Nephron progenitor cell (in vitro differentiated cells): ENCODE measurements at regions not wholly inside any gene's neighbourhood (a gene's known extent, or its start where the extent isn't known, plus 50 kb on each side); places are given as distances from the start of the nearest gene placed in this dataset.

Experiments used
- DNase-seq: peaks from one replicate; pipeline ENCODE4 v3.0.0; 2021
- H3K27ac Mint-ChIP-seq: 2 replicates; pipeline ENCODE4 v1.8.0; 2021; ENCODE audit warnings: mild to moderate bottlenecking, moderate library complexity, mixed read lengths
- H3K27me3 Mint-ChIP-seq: 2 replicates; pipeline ENCODE4 v1.8.0; 2021; ENCODE audit warnings: mild to moderate bottlenecking, low read depth, mixed read lengths; ENCODE audit not compliant: poor library complexity
- H3K36me3 Mint-ChIP-seq: 2 replicates; pipeline ENCODE4 v1.8.0; 2021; ENCODE audit warnings: low read depth, mixed read lengths
- H3K4me1 Mint-ChIP-seq: 2 replicates; pipeline ENCODE4 v1.8.0; 2021; ENCODE audit warnings: mixed read lengths
- H3K4me3 Mint-ChIP-seq: 2 replicates; pipeline ENCODE4 v1.8.0; 2021; ENCODE audit warnings: mild to moderate bottlenecking, moderate library complexity, mixed read lengths
- H3K9me3 Mint-ChIP-seq: 2 replicates; pipeline ENCODE4 v1.8.0; 2021; ENCODE audit warnings: mild to moderate bottlenecking, moderate library complexity, mixed read lengths
- CTCF ChIP-seq: fragments of 200-600 bp; sonication (generic); IDR thresholded peaks from 2 replicates; pipeline ENCODE4 v1.5.0; 2021; ENCODE audit warnings: antibody characterized with exemption

GRCh38 chr2:59034837-59035236, 793.7 kb upstream of the FANCL start:
- H3K27ac Mint-ChIP-seq: no peak overlapping the region
- peaks cover 12% of the 10 kb centered on the region for H3K9me3 Mint-ChIP-seq
- no peak for DNase-seq
- peaks cover 3% of the 10 kb centered on the region for H3K27me3 Mint-ChIP-seq
- no peak overlapping the region for H3K4me3 Mint-ChIP-seq
- no peaks in the 10 kb centered on the region for H3K36me3 Mint-ChIP-seq
- no peak for TF ChIP-seq CTCF
- no peaks in the 10 kb centered on the region for H3K4me1 Mint-ChIP-seq

- Mint-ChIP-seq H3K36me3 (no peaks in the 10 kb centered on the region), H3K27ac (peak overlapping the region; percentile 33), H3K4me3 (no peak overlapping the region), H3K4me1 (no peaks in the 10 kb centered on the region), H3K9me3 (peaks cover 12% of the 10 kb centered on the region), H3K27me3 (peaks cover 3% of the 10 kb centered on the region)
- no peak for DNase-seq
- TF ChIP-seq CTCF: no peak
Measured at GRCh38 chr2:59034106-59034505, 793.0 kb upstream of the FANCL start.

- Mint-ChIP-seq H3K9me3 (peaks cover 12% of the 10 kb centered on the region), H3K27ac (no peak overlapping the region), H3K4me1 (no peaks in the 10 kb centered on the region), H3K4me3 (no peak overlapping the region), H3K36me3 (no peaks in the 10 kb centered on the region), H3K27me3 (peaks cover 3% of the 10 kb centered on the region)
- DNase-seq: no peak
- no peak for TF ChIP-seq CTCF
Measured at GRCh38 chr2:59033661-59034060, 792.5 kb upstream of the FANCL start.

GRCh38 chr2:59032499-59032898, 791.4 kb upstream of the FANCL start:
- Mint-ChIP-seq H3K27me3 (peaks cover 6% of the 10 kb centered on the region), H3K4me3 (no peak overlapping the region), H3K4me1 (no peaks in the 10 kb centered on the region), H3K9me3 (peaks cover 8% of the 10 kb centered on the region), H3K36me3 (no peaks in the 10 kb centered on the region), H3K27ac (no peak overlapping the region)
- DNase-seq: no peak
- TF ChIP-seq CTCF: no peak

- H3K4me3 Mint-ChIP-seq: no peak overlapping the region
- DNase-seq: no peak
- H3K4me1 Mint-ChIP-seq: no peaks in the 10 kb centered on the region
- H3K27me3 Mint-ChIP-seq: peaks cover 11% of the 10 kb centered on the region
- H3K9me3 Mint-ChIP-seq: peaks cover 3% of the 10 kb centered on the region
- no peak for TF ChIP-seq CTCF
- H3K27ac Mint-ChIP-seq: no peak overlapping the region
- no peaks in the 10 kb centered on the region for H3K36me3 Mint-ChIP-seq
Measured at GRCh38 chr2:59029058-59029457, 787.9 kb upstream of the FANCL start.

- Mint-ChIP-seq H3K27ac (no peak overlapping the region), H3K9me3 (peaks cover 3% of the 10 kb centered on the region), H3K27me3 (peaks cover 11% of the 10 kb centered on the region), H3K4me3 (no peak overlapping the region), H3K4me1 (no peaks in the 10 kb centered on the region), H3K36me3 (no peaks in the 10 kb centered on the region)
- DNase-seq: no peak
- no peak for TF ChIP-seq CTCF
Measured at GRCh38 chr2:59027320-59027719, 786.2 kb upstream of the FANCL start.
